GM23248 (cell line): ENCODE measurements at regions not wholly inside any gene's neighbourhood (a gene's known extent, or its start where the extent isn't known, plus 50 kb on each side); places are given as distances from the start of the nearest gene placed in this dataset.

Source experiments
- DNase-seq: peaks from one replicate; pipeline ENCODE4 v3.0.0-alpha.2; 2015
- H2AFZ ChIP-seq: fragments of 200-600 bp; sonication (generic); 2 replicates; pipeline ENCODE4 v1.6.1; 2016; ENCODE audit warnings: antibody characterized with exemption
- H3F3A ChIP-seq: fragments of 200-600 bp; sonication (generic); 2 replicates; pipeline ENCODE4 v1.6.1; 2016; ENCODE audit warnings: mild to moderate bottlenecking, antibody characterized with exemption, mixed run types; ENCODE audit not compliant: insufficient read depth
- H3K27ac ChIP-seq: fragments of 200-600 bp; sonication (generic); 2 replicates; pipeline ENCODE4 v1.5.1; 2016; ENCODE audit warnings: mild to moderate bottlenecking
- H3K27me3 ChIP-seq: fragments of 200-600 bp; sonication (generic); replicated peaks from 2 replicates; pipeline ENCODE4 v1.6.1; 2016; ENCODE audit warnings: mild to moderate bottlenecking; ENCODE audit not compliant: insufficient read depth
- H3K36me3 ChIP-seq: fragments of 200-600 bp; sonication (generic); 2 replicates; pipeline ENCODE4 v1.6.1; 2016; ENCODE audit warnings: low read depth, mild to moderate bottlenecking
- H3K4me1 ChIP-seq: fragments of 200-600 bp; sonication (generic); 2 replicates; pipeline ENCODE4 v1.6.1; 2016; ENCODE audit warnings: mild to moderate bottlenecking; ENCODE audit not compliant: insufficient read depth
- H3K4me2 ChIP-seq: fragments of 200-600 bp; sonication (generic); one replicate; pipeline ENCODE4 v1.6.1; 2016; ENCODE audit warnings: mild to moderate bottlenecking; ENCODE audit not compliant: unreplicated experiment
- H3K4me3 ChIP-seq: fragments of 200-600 bp; sonication (generic); 2 replicates; pipeline ENCODE4 v1.5.1; 2016; ENCODE audit warnings: mild to moderate bottlenecking
- H3K79me2 ChIP-seq: fragments of 200-600 bp; sonication (generic); 2 replicates; pipeline ENCODE4 v1.6.1; 2016; ENCODE audit warnings: mild to moderate bottlenecking; ENCODE audit not compliant: insufficient read depth
- H3K9ac ChIP-seq: fragments of 200-600 bp; sonication (generic); 2 replicates; pipeline ENCODE4 v1.6.1; 2016; ENCODE audit warnings: mild to moderate bottlenecking
- H3K9me2 ChIP-seq: fragments of 200-600 bp; sonication (generic); 2 replicates; pipeline ENCODE4 v1.6.1; 2016; ENCODE audit warnings: mixed run types, mild to moderate bottlenecking, moderate library complexity; ENCODE audit not compliant: insufficient read depth
- H3K9me3 ChIP-seq: fragments of 200-600 bp; sonication (generic); one replicate; pipeline ENCODE4 v1.6.1; 2017; ENCODE audit warnings: low read depth
- H4K20me1 ChIP-seq: fragments of 200-600 bp; sonication (generic); 2 replicates; pipeline ENCODE4 v1.6.0; 2016; ENCODE audit not compliant: insufficient read depth
- EZH2 ChIP-seq: fragments of 200-600 bp; sonication (generic); IDR thresholded peaks from 2 replicates; pipeline ENCODE4 v1.6.1; 2018; ENCODE audit warnings: antibody characterized with exemption, mild to moderate bottlenecking; ENCODE audit not compliant: insufficient read depth, poor library complexity, severe bottlenecking
- EZH2phosphoT487 ChIP-seq: fragments of 200-600 bp; sonication (generic); IDR thresholded peaks from 2 replicates; pipeline ENCODE4 v1.6.1; 2018; ENCODE audit warnings: antibody characterized with exemption, moderate library complexity, mild to moderate bottlenecking, low read depth; ENCODE audit not compliant: insufficient read depth
- WGBS, 2 experiments: methylation state at CpG; one replicate each; pipeline ENCODE4 v1.1.6; 2015 to 2017; ENCODE audit warnings: low lambda C conversion rate in 2 of 2, low coverage in 1 of 2; ENCODE audit errors: missing lambda C conversion rate in 2 of 2; 5-methylcytosine and 5-hydroxymethylcytosine counted together
- in situ Hi-C: fragments of 300-500 bp; cut with MboI; formaldehyde crosslinking; loops from 2 replicates; pipeline ENCODE4 v1.15.0; 2020

GRCh38 chr16:51756447-51757123, 605.5 kb upstream of the SALL1 start:
- Histone ChIP-seq H3K4me1 (no peaks in the 10 kb centered on the region), H2AFZ (no peak overlapping the region), H3K4me2 (no peak overlapping the region), H3K9me2 (no peaks in the 10 kb centered on the region), H3K27me3 (no peaks in the 10 kb centered on the region), H3F3A (no peaks in the 10 kb centered on the region), H4K20me1 (no peaks in the 10 kb centered on the region), H3K79me2 (no peaks in the 10 kb centered on the region), H3K9ac (no peak overlapping the region), H3K27ac (no peak overlapping the region), H3K9me3 (no peaks in the 10 kb centered on the region), H3K4me3 (no peak overlapping the region), H3K36me3 (no peaks in the 10 kb centered on the region)
- WGBS, 2 experiments, result 87 to 92% methylated on average over 14 of the region's 14 CpGs
- TF ChIP-seq EZH2phosphoT487, result no peak
- in situ Hi-C loops, result no loop called here
- DNase-seq, result no peak

DNA sequence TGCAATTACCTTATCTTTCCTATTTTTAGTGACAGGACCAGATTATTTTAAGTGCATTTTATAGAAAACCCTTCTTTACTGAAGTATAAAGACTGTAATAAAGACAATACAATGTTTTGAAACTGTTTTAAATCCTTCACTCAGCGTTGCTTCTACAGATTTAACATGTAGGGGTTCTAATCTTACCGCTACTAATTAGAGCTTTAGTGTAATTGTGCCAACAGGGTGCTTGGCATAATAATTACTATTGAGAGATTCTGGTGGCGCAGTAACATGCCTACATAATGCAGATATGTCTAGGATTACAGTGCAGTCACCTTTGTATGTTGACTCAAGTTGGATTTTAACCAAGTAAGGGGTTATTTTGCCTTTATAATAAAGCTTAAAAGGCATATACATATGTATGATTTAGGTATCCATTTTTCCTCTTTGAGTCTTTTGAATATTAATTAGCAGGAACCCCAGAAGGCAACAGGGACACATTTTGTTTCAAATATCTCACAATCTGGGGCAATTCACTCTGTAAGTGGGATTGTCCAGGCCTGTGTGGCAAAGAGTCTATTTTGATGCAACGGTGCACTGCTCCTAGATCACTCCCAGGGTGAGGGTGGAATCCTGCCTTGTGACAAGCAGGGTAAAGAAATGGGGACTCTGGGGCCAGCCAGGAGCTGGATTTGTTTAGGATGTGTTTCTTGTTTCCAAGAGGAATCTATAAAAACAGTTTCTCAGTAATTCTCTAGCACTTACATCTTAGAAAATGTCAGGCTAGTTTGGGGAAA, 604.7 kb upstream of the SALL1 start:
- Histone ChIP-seq H3K9me2 (no peaks in the 10 kb centered on the region), H2AFZ (no peak overlapping the region), H3K27me3 (no peaks in the 10 kb centered on the region), H3K9ac (no peak overlapping the region), H4K20me1 (no peaks in the 10 kb centered on the region), H3K4me3 (no peak overlapping the region), H3K36me3 (no peaks in the 10 kb centered on the region), H3K4me1 (no peaks in the 10 kb centered on the region), H3F3A (no peaks in the 10 kb centered on the region), H3K27ac (no peak overlapping the region), H3K9me3 (no peaks in the 10 kb centered on the region), H3K4me2 (no peak overlapping the region), H3K79me2 (no peaks in the 10 kb centered on the region)
- TF ChIP-seq EZH2phosphoT487 (no peak), EZH2 (no peak)
- 71 to 76% methylated on average over 4 of the region's 4 CpGs for WGBS, 2 experiments
- in situ Hi-C loops, result no loop called here
- no peak for DNase-seq

- H3K36me3 ChIP-seq, result no peaks in the 10 kb centered on the region
- H3K9ac ChIP-seq, result no peak overlapping the region
- H3K4me3 ChIP-seq, result no peak overlapping the region
- no peak for TF ChIP-seq EZH2
- no peak for TF ChIP-seq EZH2phosphoT487
- in situ Hi-C loops, result no loop called here
- no peak overlapping the region for H3K27ac ChIP-seq
- H3F3A ChIP-seq, result no peaks in the 10 kb centered on the region
- no peak for DNase-seq
- no peaks in the 10 kb centered on the region for H3K27me3 ChIP-seq
- no peak overlapping the region for H2AFZ ChIP-seq
- no peaks in the 10 kb centered on the region for H3K79me2 ChIP-seq
- H3K4me2 ChIP-seq, result no peak overlapping the region
- WGBS, 2 experiments, result 57 to 60% methylated on average over 12 of the region's 12 CpGs
- H3K9me2 ChIP-seq, result no peaks in the 10 kb centered on the region
- H3K4me1 ChIP-seq, result no peaks in the 10 kb centered on the region
- H4K20me1 ChIP-seq, result no peaks in the 10 kb centered on the region
- H3K9me3 ChIP-seq, result no peaks in the 10 kb centered on the region
These were observed 604.0 kb upstream of the SALL1 start for GRCh38 chr16:51755039-51755501.

DNA sequence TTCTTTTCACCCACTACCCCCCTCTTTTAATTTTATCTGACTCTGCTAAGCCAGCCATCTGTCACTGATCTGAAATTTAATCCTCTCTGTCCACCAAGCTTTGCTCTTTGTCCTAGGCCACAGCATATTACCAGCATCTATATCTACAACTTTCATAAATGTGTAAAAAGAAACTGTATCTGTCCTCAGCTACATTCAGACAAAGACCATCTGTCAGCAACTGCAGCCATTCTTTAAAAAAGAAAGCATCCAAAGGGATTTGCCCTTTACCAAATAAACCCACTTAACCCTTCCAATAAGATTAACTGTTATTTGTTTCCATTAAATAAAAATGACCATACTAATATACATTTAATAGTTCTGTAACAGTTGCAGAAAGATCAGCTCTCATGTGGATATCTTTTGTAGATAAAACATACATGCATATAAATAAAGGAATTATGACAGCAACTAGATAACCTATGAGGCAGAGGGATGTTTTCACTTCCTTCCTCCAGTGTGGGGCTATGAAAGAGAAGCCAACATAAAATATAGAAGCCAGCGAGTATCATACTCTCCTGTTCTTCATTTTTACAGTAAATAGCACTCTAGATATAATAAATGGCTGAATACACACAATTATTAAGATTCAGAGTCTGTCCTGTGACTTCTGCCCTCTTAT, 602.5 kb upstream of the SALL1 start:
- H3K4me1 ChIP-seq, result no peaks in the 10 kb centered on the region
- in situ Hi-C loops, result no loop called here
- no peak for DNase-seq
- no peak overlapping the region for H3K4me2 ChIP-seq
- WGBS, 2 experiments, result 53 to 74% methylated on average over 1 of the region's 1 CpG
- H3K9ac ChIP-seq, result no peak overlapping the region
- H3F3A ChIP-seq, result no peaks in the 10 kb centered on the region
- H3K27me3 ChIP-seq, result no peaks in the 10 kb centered on the region
- no peak overlapping the region for H3K4me3 ChIP-seq
- H3K9me2 ChIP-seq, result no peaks in the 10 kb centered on the region
- TF ChIP-seq EZH2, result no peak
- no peak for TF ChIP-seq EZH2phosphoT487
- no peaks in the 10 kb centered on the region for H3K9me3 ChIP-seq
- no peaks in the 10 kb centered on the region for H4K20me1 ChIP-seq
- no peak overlapping the region for H3K27ac ChIP-seq
- no peak overlapping the region for H2AFZ ChIP-seq
- H3K79me2 ChIP-seq, result no peaks in the 10 kb centered on the region
- H3K36me3 ChIP-seq, result no peaks in the 10 kb centered on the region
